ENCODE measurements at regions not wholly inside any gene's neighbourhood (a gene's known extent, or its start where the extent isn't known, plus 50 kb on each side); places are given as distances from the start of the nearest gene placed in this dataset.

DNA sequence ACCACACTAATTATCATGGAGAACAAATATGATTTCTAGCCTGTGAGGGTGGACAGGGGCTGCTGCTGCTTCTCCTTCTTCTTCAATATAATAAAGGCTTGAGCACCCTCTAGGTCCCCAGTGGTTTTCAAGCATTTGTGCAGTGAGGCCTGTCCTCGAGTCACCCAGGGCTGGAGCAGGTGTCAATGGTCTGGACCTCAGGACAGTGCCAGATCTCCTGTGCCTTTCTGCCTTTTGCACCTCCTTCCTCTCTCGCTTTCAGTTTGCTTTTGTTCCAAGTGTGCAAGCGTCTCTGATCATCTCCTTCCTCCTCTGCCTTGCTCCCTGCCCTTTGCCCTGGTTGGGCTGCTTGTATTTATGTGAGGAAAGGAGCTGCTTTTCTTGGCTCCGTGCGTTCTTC is 152.2 kb upstream of the SYNDIG1 start:
- TF ChIP-seq EP300 (IDR thresholded peaks at IDR 0.05; ENCODE audit: borderline replicate concordance) = no peak
- TF ChIP-seq TAF1 (IDR thresholded peaks at IDR 0.05; ENCODE audit: low read depth) = no peak
- TF ChIP-seq, protein P1, sequence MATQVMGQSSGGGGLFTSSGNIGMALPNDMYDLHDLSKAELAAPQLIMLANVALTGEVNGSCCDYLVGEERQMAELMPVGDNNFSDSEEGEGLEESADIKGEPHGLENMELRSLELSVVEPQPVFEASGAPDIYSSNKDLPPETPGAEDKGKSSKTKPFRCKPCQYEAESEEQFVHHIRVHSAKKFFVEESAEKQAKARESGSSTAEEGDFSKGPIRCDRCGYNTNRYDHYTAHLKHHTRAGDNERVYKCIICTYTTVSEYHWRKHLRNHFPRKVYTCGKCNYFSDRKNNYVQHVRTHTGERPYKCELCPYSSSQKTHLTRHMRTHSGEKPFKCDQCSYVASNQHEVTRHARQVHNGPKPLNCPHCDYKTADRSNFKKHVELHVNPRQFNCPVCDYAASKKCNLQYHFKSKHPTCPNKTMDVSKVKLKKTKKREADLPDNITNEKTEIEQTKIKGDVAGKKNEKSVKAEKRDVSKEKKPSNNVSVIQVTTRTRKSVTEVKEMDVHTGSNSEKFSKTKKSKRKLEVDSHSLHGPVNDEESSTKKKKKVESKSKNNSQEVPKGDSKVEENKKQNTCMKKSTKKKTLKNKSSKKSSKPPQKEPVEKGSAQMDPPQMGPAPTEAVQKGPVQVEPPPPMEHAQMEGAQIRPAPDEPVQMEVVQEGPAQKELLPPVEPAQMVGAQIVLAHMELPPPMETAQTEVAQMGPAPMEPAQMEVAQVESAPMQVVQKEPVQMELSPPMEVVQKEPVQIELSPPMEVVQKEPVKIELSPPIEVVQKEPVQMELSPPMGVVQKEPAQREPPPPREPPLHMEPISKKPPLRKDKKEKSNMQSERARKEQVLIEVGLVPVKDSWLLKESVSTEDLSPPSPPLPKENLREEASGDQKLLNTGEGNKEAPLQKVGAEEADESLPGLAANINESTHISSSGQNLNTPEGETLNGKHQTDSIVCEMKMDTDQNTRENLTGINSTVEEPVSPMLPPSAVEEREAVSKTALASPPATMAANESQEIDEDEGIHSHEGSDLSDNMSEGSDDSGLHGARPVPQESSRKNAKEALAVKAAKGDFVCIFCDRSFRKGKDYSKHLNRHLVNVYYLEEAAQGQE (IDR thresholded peaks at IDR 0.05; ENCODE audit: low read depth) = no peak
- TF ChIP-seq FOXM1 (IDR thresholded peaks at IDR 0.05; ENCODE audit: borderline replicate concordance, low read depth) = no peak
- TF ChIP-seq, protein P2, sequence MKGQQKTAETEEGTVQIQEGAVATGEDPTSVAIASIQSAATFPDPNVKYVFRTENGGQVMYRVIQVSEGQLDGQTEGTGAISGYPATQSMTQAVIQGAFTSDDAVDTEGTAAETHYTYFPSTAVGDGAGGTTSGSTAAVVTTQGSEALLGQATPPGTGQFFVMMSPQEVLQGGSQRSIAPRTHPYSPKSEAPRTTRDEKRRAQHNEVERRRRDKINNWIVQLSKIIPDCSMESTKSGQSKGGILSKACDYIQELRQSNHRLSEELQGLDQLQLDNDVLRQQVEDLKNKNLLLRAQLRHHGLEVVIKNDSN (IDR thresholded peaks at IDR 0.05) = no peak
- no peak for TF ChIP-seq YY1 (IDR thresholded peaks at IDR 0.05; ENCODE audit: low read depth)
- TF ChIP-seq NFIC (IDR thresholded peaks at IDR 0.05) = no peak
- no peak for TF ChIP-seq CREB1 (IDR thresholded peaks at IDR 0.05; ENCODE audit: low read depth)
- no peak for TF ChIP-seq EGR1 (IDR thresholded peaks at IDR 0.05)
- TF ChIP-seq, protein P3, sequence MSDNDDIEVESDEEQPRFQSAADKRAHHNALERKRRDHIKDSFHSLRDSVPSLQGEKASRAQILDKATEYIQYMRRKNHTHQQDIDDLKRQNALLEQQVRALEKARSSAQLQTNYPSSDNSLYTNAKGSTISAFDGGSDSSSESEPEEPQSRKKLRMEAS (IDR thresholded peaks at IDR 0.05) = no peak
- no peak for TF ChIP-seq CEBPB (IDR thresholded peaks at IDR 0.05)
- no peak for TF ChIP-seq RAD21 (IDR thresholded peaks at IDR 0.05; ENCODE audit: low read depth)
- no peak for TF ChIP-seq TEAD4 (IDR thresholded peaks at IDR 0.05)

Measured in Ishikawa (cell line).